ENCODE measurements at regions not wholly inside any gene's neighbourhood (a gene's known extent, or its start where the extent isn't known, plus 50 kb on each side); places are given as distances from the start of the nearest gene placed in this dataset.

DNA sequence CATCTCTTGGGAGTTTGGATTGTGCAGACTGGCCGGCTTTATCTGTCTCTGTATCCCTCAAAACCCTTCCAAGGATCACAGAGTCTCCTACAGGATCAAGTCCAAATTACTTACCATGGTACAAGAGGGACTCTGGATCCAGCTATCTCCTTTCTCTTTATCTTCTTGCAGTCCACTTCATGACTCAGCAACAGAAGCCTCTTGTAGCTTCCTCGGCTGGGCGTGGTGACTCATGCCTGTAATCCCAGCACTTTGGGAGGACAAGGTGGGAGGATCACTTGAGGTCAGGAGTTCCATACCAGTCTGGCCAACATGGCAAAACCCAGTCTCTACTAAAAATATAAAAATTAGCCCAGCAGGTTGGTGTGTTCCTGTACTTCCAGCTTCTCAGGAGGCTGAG is 189.7 kb downstream of the BCAT1 start:
- no peak overlapping the region for H3K4me3 Mint-ChIP-seq
- H3K27me3 Mint-ChIP-seq = no peaks in the 10 kb centered on the region
- no peak overlapping the region for H3K27ac Mint-ChIP-seq
- no peak for DNase-seq
- no peaks in the 10 kb centered on the region for H3K9me3 Mint-ChIP-seq
- POLR2A ChIA-PET = no interaction called here
- H3K36me3 Mint-ChIP-seq = no peaks in the 10 kb centered on the region
- H3K4me1 Mint-ChIP-seq = no peaks in the 10 kb centered on the region
- no peak for ATAC-seq (ENCODE audit: low read depth)

DNA sequence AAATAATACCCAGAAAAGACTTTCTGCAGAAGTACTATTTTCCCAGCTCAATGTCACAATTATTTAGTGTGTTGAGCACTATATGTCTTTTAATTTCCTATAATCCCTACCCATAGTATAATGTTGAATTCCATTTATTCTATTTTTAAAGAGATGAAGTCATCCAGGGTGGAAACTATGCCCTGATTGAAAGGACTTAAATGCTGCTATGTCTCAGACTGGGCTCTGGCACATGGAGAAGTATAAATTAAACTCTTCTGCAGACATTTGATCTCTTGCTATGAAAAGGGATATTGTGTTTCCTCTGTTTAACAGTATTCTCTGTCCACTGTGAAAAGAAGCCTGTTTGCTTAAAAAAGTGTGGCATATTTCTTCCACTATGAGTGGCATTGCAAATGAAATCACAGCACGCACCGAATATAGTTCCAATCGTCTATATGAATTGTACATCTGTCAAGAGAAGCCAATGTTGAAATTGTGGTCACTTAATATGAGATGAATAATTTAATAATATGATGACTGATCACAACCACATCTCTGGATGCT is 192.3 kb downstream of the BCAT1 start:
- POLR2A ChIA-PET = no interaction called here
- Mint-ChIP-seq H3K4me1 (no peaks in the 10 kb centered on the region), H3K4me3 (no peak overlapping the region), H3K36me3 (no peaks in the 10 kb centered on the region), H3K9me3 (no peaks in the 10 kb centered on the region), H3K27me3 (no peaks in the 10 kb centered on the region), H3K27ac (no peak overlapping the region)
- no peak for ATAC-seq (ENCODE audit: low read depth)
- no peak for DNase-seq

DNA sequence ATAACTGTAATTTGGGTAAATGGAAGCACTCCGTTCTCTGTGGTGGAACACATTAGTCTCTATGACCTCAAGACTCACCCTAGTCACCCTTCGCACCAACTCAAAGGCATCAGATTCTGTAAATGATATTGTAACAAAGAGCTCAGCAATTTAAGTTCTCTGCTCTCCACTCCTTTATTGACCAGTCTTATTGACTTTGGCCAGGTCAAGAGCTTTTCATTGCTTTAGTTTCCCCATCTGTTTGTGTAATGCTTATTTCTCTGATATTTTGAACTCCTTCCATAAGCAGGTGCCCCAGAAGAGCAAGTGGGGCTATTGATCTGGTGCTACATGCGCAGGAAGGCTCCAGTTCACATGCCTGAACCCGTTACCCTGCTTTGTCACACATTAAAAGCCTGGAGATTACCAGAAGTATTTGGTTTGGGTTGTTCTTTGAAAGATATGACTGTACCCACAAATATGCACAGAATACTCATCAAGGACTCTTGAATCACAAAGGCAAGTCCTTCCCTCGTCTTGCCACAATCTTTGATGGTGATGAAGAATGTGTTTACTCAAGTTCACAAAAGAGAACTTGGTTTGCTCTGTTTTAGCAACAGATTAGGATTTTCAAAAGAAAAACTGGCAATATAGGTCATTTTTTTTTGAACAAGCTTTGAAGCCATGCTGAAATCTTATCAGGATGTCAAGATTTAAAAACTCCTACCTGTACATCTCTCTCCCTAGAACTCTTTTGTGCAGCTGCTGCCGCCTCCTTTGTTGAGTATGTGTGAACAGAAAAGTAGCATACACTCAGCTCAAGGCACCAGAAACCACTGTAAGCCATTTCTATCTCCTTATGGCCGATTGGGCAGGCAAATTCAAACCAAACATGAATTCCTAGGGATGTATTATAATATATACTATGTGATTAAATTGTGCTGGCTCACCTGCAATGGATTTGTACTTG is 193.9 kb downstream of the BCAT1 start:
- Mint-ChIP-seq H3K27ac (no peak overlapping the region), H3K9me3 (no peaks in the 10 kb centered on the region), H3K36me3 (no peaks in the 10 kb centered on the region), H3K27me3 (peaks cover 3% of the 10 kb centered on the region), H3K4me1 (no peaks in the 10 kb centered on the region), H3K4me3 (no peak overlapping the region)
- DNase-seq = no peak
- ATAC-seq (ENCODE audit: low read depth) = no peak
- POLR2A ChIA-PET = no interaction called here

DNA sequence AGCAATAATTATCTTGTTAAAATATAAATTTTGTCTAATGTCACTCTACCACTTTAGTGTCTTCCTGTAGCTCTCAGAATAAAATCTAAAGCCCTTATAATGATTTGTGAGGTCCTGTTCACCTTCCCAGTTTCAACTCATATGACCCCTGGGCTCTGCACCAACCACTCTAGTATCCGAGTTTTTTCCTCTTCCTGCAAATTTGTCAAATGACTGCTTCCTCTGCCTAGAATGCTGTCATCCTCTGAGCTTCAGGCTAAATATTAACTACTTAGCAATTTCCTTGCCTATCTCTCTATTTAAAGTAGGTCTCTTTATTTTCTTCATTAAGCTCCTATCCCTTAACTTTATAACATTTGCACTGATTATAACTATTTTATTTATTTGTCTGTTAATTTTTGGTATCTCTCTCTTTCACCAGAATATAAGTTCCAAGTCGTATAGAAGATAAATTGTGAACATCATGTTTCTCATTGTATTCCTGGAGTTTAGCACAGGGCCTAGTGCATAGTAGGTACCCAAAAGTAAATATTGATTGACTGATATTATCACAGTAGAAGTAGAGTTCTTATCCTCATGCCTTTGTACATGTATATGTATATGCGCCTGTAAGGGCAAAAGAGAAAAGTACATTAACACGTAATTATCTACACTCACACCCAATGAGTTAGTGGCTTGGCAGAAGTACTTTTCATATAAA is 196.0 kb downstream of the BCAT1 start:
- no peaks in the 10 kb centered on the region for H3K9me3 Mint-ChIP-seq
- DNase-seq (no peak), ATAC-seq (ENCODE audit: low read depth) (no peak)
- POLR2A ChIA-PET = no interaction called here
- H3K4me3 Mint-ChIP-seq = no peak overlapping the region
- no peak overlapping the region for H3K27ac Mint-ChIP-seq
- no peaks in the 10 kb centered on the region for H3K36me3 Mint-ChIP-seq
- no peaks in the 10 kb centered on the region for H3K4me1 Mint-ChIP-seq
- peaks cover 3% of the 10 kb centered on the region for H3K27me3 Mint-ChIP-seq

DNA sequence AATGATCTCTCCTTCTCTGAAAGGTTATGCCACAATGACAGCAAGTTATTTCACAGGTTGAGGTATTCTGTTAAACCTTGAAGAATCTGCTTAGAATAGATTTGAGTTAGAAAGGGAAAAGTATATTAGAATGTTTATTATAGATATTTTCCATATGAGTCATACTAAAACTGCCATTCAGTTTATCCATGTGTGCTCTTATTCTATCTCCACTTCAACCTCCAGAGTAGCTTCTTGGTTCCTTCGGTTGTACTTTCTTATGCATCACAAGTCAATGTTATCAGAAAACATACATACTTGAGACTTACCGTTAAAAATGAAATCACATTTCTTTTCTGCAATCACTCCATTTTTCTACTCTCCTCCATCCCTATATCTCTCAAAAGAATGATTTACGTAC is 197.7 kb downstream of the BCAT1 start:
- DNase-seq (no peak), ATAC-seq (ENCODE audit: low read depth) (no peak)
- H3K9me3 Mint-ChIP-seq = no peaks in the 10 kb centered on the region
- POLR2A ChIA-PET = no interaction called here
- no peak overlapping the region for H3K4me3 Mint-ChIP-seq
- no peak overlapping the region for H3K27ac Mint-ChIP-seq
- peaks cover 3% of the 10 kb centered on the region for H3K27me3 Mint-ChIP-seq
- H3K4me1 Mint-ChIP-seq = no peaks in the 10 kb centered on the region
- H3K36me3 Mint-ChIP-seq = no peaks in the 10 kb centered on the region

DNA sequence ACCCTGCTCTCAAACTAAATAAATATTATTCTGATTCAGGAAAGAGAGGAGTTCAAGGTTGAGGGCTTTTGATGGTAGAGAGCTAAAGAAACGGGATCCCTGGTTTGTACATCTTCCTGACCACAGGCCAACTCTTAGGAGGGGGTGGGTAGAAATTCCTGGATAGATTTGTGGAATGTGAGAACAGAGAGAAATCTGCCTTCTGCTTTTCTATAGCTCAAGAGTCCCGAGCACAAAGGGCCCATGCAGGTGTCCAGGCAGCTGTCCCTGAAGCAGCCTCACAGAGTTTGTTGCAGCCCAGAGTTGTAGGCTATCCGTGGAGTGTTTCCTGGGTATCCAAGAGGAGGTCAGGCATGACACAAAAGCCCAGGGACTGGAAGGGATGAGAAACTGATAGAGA is 198.6 kb downstream of the BCAT1 start:
- no peak for ATAC-seq (ENCODE audit: low read depth)
- no peak for DNase-seq
- H3K27me3 Mint-ChIP-seq = peaks cover 3% of the 10 kb centered on the region
- no peaks in the 10 kb centered on the region for H3K4me1 Mint-ChIP-seq
- H3K27ac Mint-ChIP-seq = no peak overlapping the region
- H3K9me3 Mint-ChIP-seq = no peaks in the 10 kb centered on the region
- H3K36me3 Mint-ChIP-seq = no peaks in the 10 kb centered on the region
- H3K4me3 Mint-ChIP-seq = no peak overlapping the region
- POLR2A ChIA-PET = no interaction called here

DNA sequence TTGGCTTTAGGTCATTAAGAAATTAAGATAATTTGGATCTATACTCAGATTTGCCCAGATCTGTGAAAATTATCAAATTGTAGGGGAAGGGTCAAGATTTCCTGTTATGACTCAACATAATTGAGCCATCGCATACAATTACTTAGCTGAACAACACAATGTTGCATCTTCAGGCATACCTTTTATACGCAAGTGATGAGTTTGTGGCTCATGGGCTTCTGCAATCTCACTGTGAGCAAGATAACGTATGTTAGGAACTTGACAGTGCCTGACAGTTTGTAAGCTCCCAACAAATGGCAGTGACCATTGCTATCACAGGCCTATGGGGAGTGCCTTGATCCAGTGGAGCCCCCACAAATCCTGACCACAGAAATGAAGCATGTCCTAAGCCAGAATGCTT is 199.7 kb downstream of the BCAT1 start:
- H3K4me3 Mint-ChIP-seq = no peak overlapping the region
- DNase-seq (no peak), ATAC-seq (ENCODE audit: low read depth) (no peak)
- H3K27me3 Mint-ChIP-seq = peaks cover 3% of the 10 kb centered on the region
- no peaks in the 10 kb centered on the region for H3K9me3 Mint-ChIP-seq
- POLR2A ChIA-PET = no interaction called here
- H3K4me1 Mint-ChIP-seq = no peaks in the 10 kb centered on the region
- H3K27ac Mint-ChIP-seq = no peak overlapping the region
- no peaks in the 10 kb centered on the region for H3K36me3 Mint-ChIP-seq

DNA sequence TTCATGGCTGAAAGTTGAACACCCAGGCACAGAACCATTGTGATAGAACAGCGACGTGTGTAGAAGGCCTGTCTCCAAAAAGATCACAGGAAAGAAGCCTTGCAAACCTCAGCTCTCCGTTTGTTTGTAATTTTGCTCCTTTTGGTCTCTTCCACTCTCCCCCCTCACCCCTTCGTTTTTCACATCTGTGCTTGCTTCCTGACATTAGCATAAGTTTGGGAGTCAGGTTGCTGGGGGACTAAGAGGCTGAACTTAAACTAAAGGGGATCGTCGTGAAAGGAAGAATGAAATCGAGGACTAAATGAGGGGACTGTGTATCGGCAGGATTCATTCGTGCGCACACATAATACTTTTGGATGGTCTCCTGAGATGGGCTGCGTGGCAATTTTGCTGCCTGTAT is 200.6 kb downstream of the BCAT1 start:
- no peaks in the 10 kb centered on the region for H3K9me3 Mint-ChIP-seq
- no peak for DNase-seq
- no peak overlapping the region for H3K4me3 Mint-ChIP-seq
- no peak for ATAC-seq (ENCODE audit: low read depth)
- no peak overlapping the region for H3K27ac Mint-ChIP-seq
- no peaks in the 10 kb centered on the region for H3K4me1 Mint-ChIP-seq
- peaks cover 3% of the 10 kb centered on the region for H3K27me3 Mint-ChIP-seq
- no peaks in the 10 kb centered on the region for H3K36me3 Mint-ChIP-seq
- POLR2A ChIA-PET = no interaction called here

DNA sequence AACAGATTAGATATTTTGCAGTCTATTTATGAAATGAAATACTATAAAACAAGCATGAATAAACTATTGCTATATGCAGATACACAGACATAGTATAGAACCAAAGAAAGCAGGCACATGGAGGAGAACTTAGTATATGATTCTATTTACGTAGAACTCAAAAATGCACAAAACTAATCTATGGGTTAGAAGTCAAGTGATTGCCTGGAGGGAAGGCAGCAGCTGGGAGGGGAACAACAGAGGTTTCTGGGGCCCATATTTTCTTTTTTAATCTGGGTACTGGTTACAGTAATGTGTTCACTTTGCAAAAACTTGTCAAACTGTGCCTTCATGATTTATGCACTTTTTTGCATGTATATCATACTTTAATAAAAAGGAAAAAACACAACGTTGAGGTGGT is 202.0 kb downstream of the BCAT1 start:
- H3K9me3 Mint-ChIP-seq = no peaks in the 10 kb centered on the region
- no peaks in the 10 kb centered on the region for H3K36me3 Mint-ChIP-seq
- no peak overlapping the region for H3K27ac Mint-ChIP-seq
- no peak for ATAC-seq (ENCODE audit: low read depth)
- peaks cover 3% of the 10 kb centered on the region for H3K27me3 Mint-ChIP-seq
- H3K4me1 Mint-ChIP-seq = no peaks in the 10 kb centered on the region
- POLR2A ChIA-PET = no interaction called here
- no peak for DNase-seq
- no peak overlapping the region for H3K4me3 Mint-ChIP-seq

DNA sequence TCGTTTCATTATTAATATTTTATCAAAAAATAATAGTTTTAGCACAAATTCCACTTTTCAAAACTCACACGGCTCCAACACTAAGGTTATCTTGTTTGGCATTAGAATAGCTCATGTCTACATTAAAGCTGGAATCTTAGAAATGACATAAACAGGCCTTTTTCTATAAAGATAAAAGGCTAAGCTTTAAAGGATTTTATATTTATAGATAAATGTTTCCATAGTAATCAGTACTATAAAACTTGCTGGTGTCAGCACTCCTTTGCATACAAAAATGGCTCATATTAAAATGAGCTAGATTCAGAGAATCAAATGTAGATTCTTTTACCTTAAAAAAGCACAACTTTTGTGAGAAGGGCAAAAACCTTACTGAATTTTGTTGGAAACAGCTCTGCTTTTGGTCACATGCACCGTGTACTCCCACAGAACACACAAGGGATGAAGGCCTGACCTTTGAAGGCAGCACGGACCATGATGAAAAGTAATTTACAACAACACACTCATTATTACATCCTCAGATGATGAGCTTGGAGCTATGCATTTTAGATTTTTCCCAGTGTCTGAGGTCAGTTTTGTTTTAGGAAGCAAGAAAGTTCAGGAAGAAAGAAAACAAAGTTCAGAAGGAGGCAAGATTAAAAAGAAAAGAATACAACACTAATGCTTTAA is 202.8 kb downstream of the BCAT1 start:
- H3K4me1 Mint-ChIP-seq = no peaks in the 10 kb centered on the region
- no peak overlapping the region for H3K4me3 Mint-ChIP-seq
- no peaks in the 10 kb centered on the region for H3K36me3 Mint-ChIP-seq
- POLR2A ChIA-PET = no interaction called here
- H3K27ac Mint-ChIP-seq = no peak overlapping the region
- peaks cover 3% of the 10 kb centered on the region for H3K27me3 Mint-ChIP-seq
- ATAC-seq (ENCODE audit: low read depth) (no peak), DNase-seq (no peak)
- H3K9me3 Mint-ChIP-seq = no peaks in the 10 kb centered on the region

DNA sequence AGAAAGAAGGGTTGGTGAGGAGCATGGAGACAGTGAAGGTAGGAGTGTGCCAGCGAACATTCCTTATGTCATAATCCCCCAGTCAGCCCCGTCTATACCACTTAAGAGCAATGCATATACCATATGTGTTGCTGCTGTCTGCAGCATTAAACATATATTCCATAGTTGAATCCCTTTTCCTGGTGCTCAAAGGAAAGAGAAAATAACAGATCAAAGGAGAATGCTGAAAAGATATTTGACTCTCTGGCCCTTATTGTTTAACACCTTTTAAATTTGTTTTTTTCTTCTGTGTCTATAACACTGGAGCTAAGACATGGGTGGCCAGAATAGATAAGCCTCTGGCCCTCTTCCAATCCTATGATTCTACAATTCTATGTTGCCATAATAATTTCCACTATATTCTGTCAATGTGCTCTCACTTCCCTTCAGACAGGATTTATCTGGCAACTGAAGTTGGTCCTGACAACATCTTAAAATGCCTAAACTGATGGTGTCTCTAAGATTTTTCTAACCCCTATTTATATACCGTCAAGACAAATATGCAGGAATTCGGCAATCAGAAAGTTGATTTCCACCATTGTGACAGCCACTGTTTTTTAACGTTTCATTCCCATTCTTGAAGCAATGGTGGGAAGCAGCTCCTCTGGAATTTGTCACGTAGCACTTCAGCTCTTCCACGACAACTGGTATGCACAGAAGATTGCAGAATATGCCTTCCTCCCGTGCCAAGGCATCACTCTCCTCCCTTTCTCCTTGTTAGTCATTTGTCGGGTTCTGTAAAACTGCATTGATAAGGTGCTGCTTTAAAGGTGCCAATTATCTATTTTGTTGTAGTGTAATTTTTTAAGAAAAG is 204.7 kb downstream of the BCAT1 start:
- Mint-ChIP-seq H3K4me1 (peaks cover 4% of the 10 kb centered on the region), H3K27ac (no peak overlapping the region), H3K9me3 (no peaks in the 10 kb centered on the region), H3K36me3 (no peaks in the 10 kb centered on the region), H3K27me3 (no peaks in the 10 kb centered on the region), H3K4me3 (no peak overlapping the region)
- DNase-seq (no peak), ATAC-seq (ENCODE audit: low read depth) (no peak)
- POLR2A ChIA-PET = no interaction called here

DNA sequence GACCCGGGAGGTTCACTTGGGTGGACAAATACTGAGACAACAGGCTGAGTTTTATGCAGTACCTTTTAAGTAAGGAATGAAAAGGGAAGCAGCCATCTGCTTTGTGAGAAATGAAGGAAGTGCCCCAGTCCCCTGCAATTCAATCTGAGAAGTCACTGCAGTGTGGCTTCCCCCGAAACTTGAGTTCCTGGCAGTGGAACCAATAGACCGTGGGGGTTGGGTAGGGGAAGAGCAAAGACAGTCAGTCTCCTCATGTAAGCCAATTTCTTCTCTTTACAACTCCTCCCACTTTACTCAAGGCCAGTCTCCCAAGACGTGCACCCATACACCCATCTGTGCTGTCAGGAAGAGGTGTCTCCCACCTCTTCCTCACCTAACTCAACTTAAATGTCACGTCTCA is 206.5 kb downstream of the BCAT1 start:
- no peaks in the 10 kb centered on the region for H3K9me3 Mint-ChIP-seq
- DNase-seq (no peak), ATAC-seq (ENCODE audit: low read depth) (no peak)
- peaks cover 4% of the 10 kb centered on the region for H3K4me1 Mint-ChIP-seq
- no peaks in the 10 kb centered on the region for H3K36me3 Mint-ChIP-seq
- POLR2A ChIA-PET = no interaction called here
- no peak overlapping the region for H3K4me3 Mint-ChIP-seq
- no peaks in the 10 kb centered on the region for H3K27me3 Mint-ChIP-seq
- H3K27ac Mint-ChIP-seq = no peak overlapping the region

DNA sequence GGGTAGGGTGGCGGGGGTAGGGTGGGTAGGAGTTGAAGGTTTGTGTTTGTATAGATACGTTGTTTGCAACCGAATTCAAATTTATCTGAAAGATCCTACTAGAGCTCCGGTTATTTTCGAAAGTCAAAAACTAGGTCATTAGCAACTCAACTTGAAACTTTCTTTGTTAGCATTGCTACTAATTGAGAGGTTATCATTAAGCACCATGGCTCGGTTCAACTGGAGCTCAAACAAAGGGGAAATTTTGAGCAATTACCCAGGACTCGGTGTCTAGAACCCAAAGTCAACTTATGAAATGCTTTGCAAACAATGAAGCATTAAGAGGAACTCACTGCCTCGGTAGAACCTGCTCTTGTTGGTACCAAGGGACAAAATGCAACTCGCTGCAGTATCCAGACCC is 207.7 kb downstream of the BCAT1 start:
- no peaks in the 10 kb centered on the region for H3K27me3 Mint-ChIP-seq
- no peaks in the 10 kb centered on the region for H3K9me3 Mint-ChIP-seq
- POLR2A ChIA-PET = no interaction called here
- no peaks in the 10 kb centered on the region for H3K36me3 Mint-ChIP-seq
- DNase-seq (no peak), ATAC-seq (ENCODE audit: low read depth) (no peak)
- no peak overlapping the region for H3K4me3 Mint-ChIP-seq
- H3K27ac Mint-ChIP-seq = no peak overlapping the region
- peaks cover 4% of the 10 kb centered on the region for H3K4me1 Mint-ChIP-seq
